ENCODE measurements at regions not wholly inside any gene's neighbourhood (a gene's known extent, or its start where the extent isn't known, plus 50 kb on each side); places are given as distances from the start of the nearest gene placed in this dataset.

GRCh38 chr16:6804461-6804860 lies 528.2 kb upstream of the RBFOX1 start:
- Histone ChIP-seq H3K4me3 (no peak overlapping the region), H3K4me1 (no peaks in the 10 kb centered on the region), H3K9me3 (no peaks in the 10 kb centered on the region), H3K36me3 (no peaks in the 10 kb centered on the region), H3K27me3 (no peaks in the 10 kb centered on the region), H3K27ac (no peak overlapping the region)
- DNase-seq: no peak
- TF ChIP-seq CTCF (IDR thresholded peaks at IDR 0.05) (no peak), EP300 (IDR thresholded peaks at IDR 0.05) (no peak), POLR2AphosphoS5 (IDR thresholded peaks at IDR 0.05) (no peak), POLR2A (IDR thresholded peaks at IDR 0.05) (no peak)
- ATAC-seq (ENCODE audit: low FRiP score in 2 of 2): no peak
- WGBS, 2 donors: 73 to 75% methylated on average over 3 of the region's 3 CpGs

GRCh38 chr16:6803176-6803575 lies 529.5 kb upstream of the RBFOX1 start:
- DNase-seq (no peak), ATAC-seq (ENCODE audit: low FRiP score in 2 of 2) (no peak)
- H3K4me3 ChIP-seq: no peak overlapping the region
- H3K9me3 ChIP-seq: no peaks in the 10 kb centered on the region
- 38 to 58% methylated on average over 3 of the region's 3 CpGs for WGBS, 2 donors
- no peaks in the 10 kb centered on the region for H3K36me3 ChIP-seq
- no peaks in the 10 kb centered on the region for H3K27me3 ChIP-seq
- TF ChIP-seq POLR2A (IDR thresholded peaks at IDR 0.05) (no peak), CTCF (IDR thresholded peaks at IDR 0.05) (no peak), EP300 (IDR thresholded peaks at IDR 0.05) (no peak), POLR2AphosphoS5 (IDR thresholded peaks at IDR 0.05) (no peak)
- no peaks in the 10 kb centered on the region for H3K4me1 ChIP-seq
- H3K27ac ChIP-seq: no peak overlapping the region

- H3K36me3 ChIP-seq: no peaks in the 10 kb centered on the region
- no peak overlapping the region for H3K4me3 ChIP-seq
- TF ChIP-seq POLR2AphosphoS5 (IDR thresholded peaks at IDR 0.05) (no peak), POLR2A (IDR thresholded peaks at IDR 0.05) (no peak), EP300 (IDR thresholded peaks at IDR 0.05) (no peak), CTCF (IDR thresholded peaks at IDR 0.05) (no peak)
- no peak for DNase-seq
- ATAC-seq (ENCODE audit: low FRiP score in 2 of 2): no peak
- H3K4me1 ChIP-seq: no peaks in the 10 kb centered on the region
- H3K9me3 ChIP-seq: no peaks in the 10 kb centered on the region
- 62 to 70% methylated on average over 6 of the region's 6 CpGs for WGBS, 2 donors
- no peak overlapping the region for H3K27ac ChIP-seq
- no peaks in the 10 kb centered on the region for H3K27me3 ChIP-seq
Observed at GRCh38 chr16:6797223-6797622, 535.4 kb upstream of the RBFOX1 start.

DNA sequence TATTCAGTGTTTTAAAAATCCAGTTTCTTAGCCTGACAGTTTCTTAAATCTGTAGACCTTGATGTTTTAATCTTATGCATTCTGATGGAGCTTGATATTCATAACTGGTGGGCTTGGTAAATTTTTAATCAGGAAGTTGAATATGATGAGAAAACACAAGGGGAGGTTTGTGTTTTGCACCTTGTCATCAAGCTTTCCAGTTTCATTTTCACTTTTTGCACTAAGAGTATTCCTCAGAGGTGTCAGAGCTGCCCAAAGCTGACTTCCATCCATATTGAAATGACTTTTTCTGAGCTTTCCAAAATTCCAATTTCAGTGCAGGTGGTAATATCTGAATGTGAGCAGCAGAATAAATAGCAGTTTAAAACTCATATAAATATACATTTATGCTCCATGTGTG lies 555.0 kb upstream of the RBFOX1 start:
- Histone ChIP-seq H3K36me3 (no peaks in the 10 kb centered on the region), H3K9me3 (no peaks in the 10 kb centered on the region), H3K27me3 (no peaks in the 10 kb centered on the region), H3K4me1 (no peaks in the 10 kb centered on the region), H3K4me3 (no peak overlapping the region), H3K27ac (no peak overlapping the region)
- TF ChIP-seq POLR2A (IDR thresholded peaks at IDR 0.05) (no peak), POLR2AphosphoS5 (IDR thresholded peaks at IDR 0.05) (no peak), EP300 (IDR thresholded peaks at IDR 0.05) (no peak), CTCF (IDR thresholded peaks at IDR 0.05) (no peak)
- DNase-seq (no peak), ATAC-seq (ENCODE audit: low FRiP score in 2 of 2) (no peak)

- ATAC-seq (ENCODE audit: low FRiP score in 2 of 2): no peak
- H3K36me3 ChIP-seq: no peaks in the 10 kb centered on the region
- no peak overlapping the region for H3K4me3 ChIP-seq
- DNase-seq: no peak
- H3K27ac ChIP-seq: no peak overlapping the region
- H3K4me1 ChIP-seq: no peaks in the 10 kb centered on the region
- WGBS, 2 donors: 84 to 90% methylated on average over 7 of the region's 7 CpGs
- H3K9me3 ChIP-seq: no peaks in the 10 kb centered on the region
- TF ChIP-seq POLR2AphosphoS5 (IDR thresholded peaks at IDR 0.05) (no peak), CTCF (IDR thresholded peaks at IDR 0.05) (no peak), POLR2A (IDR thresholded peaks at IDR 0.05) (no peak), EP300 (IDR thresholded peaks at IDR 0.05) (no peak)
- no peaks in the 10 kb centered on the region for H3K27me3 ChIP-seq
Observed at GRCh38 chr16:6775712-6776111, 556.9 kb upstream of the RBFOX1 start.
